ENCODE measurements at regions not wholly inside any gene's neighbourhood (a gene's known extent, or its start where the extent isn't known, plus 50 kb on each side); places are given as distances from the start of the nearest gene placed in this dataset.

DNA sequence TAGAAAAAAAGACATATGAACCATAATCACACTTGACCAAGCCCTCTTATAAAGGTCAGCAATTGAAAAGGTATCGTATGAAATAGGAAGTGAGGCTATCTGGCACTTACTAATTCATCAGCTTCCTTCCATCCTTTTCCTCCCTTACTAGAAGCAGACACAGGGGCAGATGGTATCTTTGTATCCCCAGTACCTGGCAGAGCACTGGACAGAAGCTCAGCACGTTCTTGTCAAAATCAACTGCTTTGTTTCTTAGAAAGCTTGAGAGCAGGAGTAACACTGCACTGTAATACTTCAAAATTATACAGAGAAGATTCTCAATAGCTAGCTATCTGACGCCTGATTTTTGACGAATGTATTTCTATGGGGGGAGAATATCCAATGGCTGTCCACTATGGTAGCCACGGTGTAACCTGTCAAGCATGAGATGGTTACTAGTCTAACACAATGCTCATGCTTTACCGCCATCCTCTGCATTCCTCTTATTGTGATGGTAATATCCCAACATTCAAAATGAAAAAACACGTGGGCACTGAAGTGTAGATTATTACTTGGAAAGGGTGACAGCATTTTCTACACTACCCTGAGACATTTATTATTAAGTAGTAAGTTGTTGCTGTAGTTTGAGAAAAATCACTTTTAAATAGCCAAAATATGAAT lies 175.6 kb downstream of the SIPA1L2 start:
- TF ChIP-seq POLR2A (IDR thresholded peaks at IDR 0.05; ENCODE audit: low read depth, low read length) (no peak), PAX5 (IDR thresholded peaks at IDR 0.05; ENCODE audit: insufficient read depth, low read length, severe bottlenecking) (no peak), TAF1 (IDR thresholded peaks at IDR 0.05; ENCODE audit: low read depth, low read length) (no peak), POLR2AphosphoS5 (IDR thresholded peaks at IDR 0.05; ENCODE audit: low read depth, low read length) (no peak), SPI1 (IDR thresholded peaks at IDR 0.05; ENCODE audit: low read depth, low read length) (no peak), POU2F2 (IDR thresholded peaks at IDR 0.05; ENCODE audit: low read depth, low read length) (no peak)
